HFF-Myc (cell line): ENCODE measurements at regions not wholly inside any gene's neighbourhood (a gene's known extent, or its start where the extent isn't known, plus 50 kb on each side); places are given as distances from the start of the nearest gene placed in this dataset.

Source experiments
- DNase-seq: peaks from one replicate; pipeline ENCODE4 v3.0.0-alpha.2; 2011; ENCODE audit warnings: low read depth; ENCODE audit errors: extremely low read depth
- H3K4me3 ChIP-seq: replicated peaks from 2 replicates; pipeline ENCODE4 v1.5.1; 2011; ENCODE audit warnings: low read depth, mild to moderate bottlenecking, control low read depth, low read length
- CTCF ChIP-seq: IDR thresholded peaks from 2 replicates; pipeline ENCODE4 v1.5.1; 2012; ENCODE audit warnings: mild to moderate bottlenecking, low read depth, low read length, control low read depth; ENCODE audit errors: missing control alignments

GRCh38 chr4:127084666-127085065, 548.1 kb upstream of the INTU start:
- no peak overlapping the region for H3K4me3 ChIP-seq
- DNase-seq = no peak
- TF ChIP-seq CTCF = no peak

- no peak for TF ChIP-seq CTCF
- DNase-seq = no peak
- no peak overlapping the region for H3K4me3 ChIP-seq
Measured at GRCh38 chr4:127097061-127097460, 535.7 kb upstream of the INTU start.

- TF ChIP-seq CTCF = no peak
- no peak overlapping the region for H3K4me3 ChIP-seq
- DNase-seq = no peak
Measured at GRCh38 chr4:127102361-127102760, 530.4 kb upstream of the INTU start.

- H3K4me3 ChIP-seq = no peak overlapping the region
- no peak for DNase-seq
- TF ChIP-seq CTCF = no peak
Measured at GRCh38 chr4:127103681-127104115, 529.1 kb upstream of the INTU start.

- H3K4me3 ChIP-seq = no peak overlapping the region
- DNase-seq = no peak
- no peak for TF ChIP-seq CTCF
Measured at GRCh38 chr4:127113844-127114362, 518.9 kb upstream of the INTU start.

GRCh38 chr4:127118681-127119080, 514.1 kb upstream of the INTU start:
- no peak for TF ChIP-seq CTCF
- H3K4me3 ChIP-seq = no peak overlapping the region
- DNase-seq = no peak

- H3K4me3 ChIP-seq = no peak overlapping the region
- no peak for TF ChIP-seq CTCF
- DNase-seq = no peak
Measured at GRCh38 chr4:127120441-127121090, 512.2 kb upstream of the INTU start.
